ENCODE measurements at regions not wholly inside any gene's neighbourhood (a gene's known extent, or its start where the extent isn't known, plus 50 kb on each side); places are given as distances from the start of the nearest gene placed in this dataset.

DNA sequence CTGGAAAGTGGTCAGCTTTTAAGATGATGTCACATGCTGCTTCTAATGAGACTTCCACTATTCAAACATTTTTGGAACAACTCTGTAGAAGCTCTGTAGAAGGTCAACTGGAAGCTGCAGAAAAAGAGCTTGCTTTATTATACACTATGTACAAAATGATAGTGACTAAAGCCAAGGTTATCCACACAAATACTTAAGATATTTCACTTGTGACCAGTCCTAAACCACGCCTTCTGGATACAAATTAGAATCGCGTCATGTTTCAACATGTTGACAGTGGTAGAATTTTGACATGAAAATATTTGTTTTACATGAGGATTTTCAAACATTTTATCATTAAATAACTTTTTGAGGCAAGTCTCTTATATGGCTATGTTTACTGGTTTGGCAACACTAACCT lies 499.6 kb upstream of the PHF14 start:
- TF ChIP-seq FOXJ3 (CRISPR knock-in tag; IDR thresholded peaks at IDR 0.05; ENCODE audit: borderline replicate concordance) (no peak), KAT7 (CRISPR knock-in tag; IDR thresholded peaks at IDR 0.05; ENCODE audit: borderline replicate concordance) (no peak), ZNF138 (CRISPR knock-in tag; conservative IDR thresholded peaks at IDR 0.05) (no peak), TCF7 (CRISPR knock-in tag; IDR thresholded peaks at IDR 0.05; ENCODE audit: low read depth) (no peak)
- TF ChIP-seq, protein P1, sequence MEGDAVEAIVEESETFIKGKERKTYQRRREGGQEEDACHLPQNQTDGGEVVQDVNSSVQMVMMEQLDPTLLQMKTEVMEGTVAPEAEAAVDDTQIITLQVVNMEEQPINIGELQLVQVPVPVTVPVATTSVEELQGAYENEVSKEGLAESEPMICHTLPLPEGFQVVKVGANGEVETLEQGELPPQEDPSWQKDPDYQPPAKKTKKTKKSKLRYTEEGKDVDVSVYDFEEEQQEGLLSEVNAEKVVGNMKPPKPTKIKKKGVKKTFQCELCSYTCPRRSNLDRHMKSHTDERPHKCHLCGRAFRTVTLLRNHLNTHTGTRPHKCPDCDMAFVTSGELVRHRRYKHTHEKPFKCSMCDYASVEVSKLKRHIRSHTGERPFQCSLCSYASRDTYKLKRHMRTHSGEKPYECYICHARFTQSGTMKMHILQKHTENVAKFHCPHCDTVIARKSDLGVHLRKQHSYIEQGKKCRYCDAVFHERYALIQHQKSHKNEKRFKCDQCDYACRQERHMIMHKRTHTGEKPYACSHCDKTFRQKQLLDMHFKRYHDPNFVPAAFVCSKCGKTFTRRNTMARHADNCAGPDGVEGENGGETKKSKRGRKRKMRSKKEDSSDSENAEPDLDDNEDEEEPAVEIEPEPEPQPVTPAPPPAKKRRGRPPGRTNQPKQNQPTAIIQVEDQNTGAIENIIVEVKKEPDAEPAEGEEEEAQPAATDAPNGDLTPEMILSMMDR (IDR thresholded peaks at IDR 0.05): no peak

All from WTC11 (cell line).